Stomach (tissue), 8 donors: ENCODE measurements at regions not wholly inside any gene's neighbourhood (a gene's known extent, or its start where the extent isn't known, plus 50 kb on each side); places are given as distances from the start of the nearest gene placed in this dataset.
A peak's percentile ranks its signal among the peaks of the same experiment; 100 is the strongest.

Experiments
- DNase-seq, 2 donors: peaks; one replicate each; pipeline versions ENCODE4 v3.0.0 to v3.0.0-alpha.2; 2013 to 2019
- H3K27ac ChIP-seq, 5 donors: fragments of 200-600 bp in 4 of 5; sonication (generic) in 4 of 5; one replicate each; pipeline ENCODE4 v1.5.1; 2013 to 2019; ENCODE audit warnings: mild to moderate bottlenecking in 1 of 5, moderate library complexity in 1 of 5
- H3K27me3 ChIP-seq, 3 donors: fragments of 200-600 bp; sonication (generic); one replicate each; pipeline ENCODE4 v1.5.1; 2017 to 2019; ENCODE audit warnings: mixed run types in 1 of 3
- H3K36me3 ChIP-seq, 4 donors: fragments of 200-600 bp; sonication (generic); 1 replicate in 3 of 4; 2 replicates in 1 of 4; pipeline ENCODE4 v1.5.1; 2016 to 2019
- H3K4me1 ChIP-seq, 4 donors: fragments of 200-600 bp; sonication (generic); one replicate each; pipeline ENCODE4 v1.5.1; 2016 to 2019
- H3K4me3 ChIP-seq, 4 donors: fragments of 200-600 bp; sonication (generic) in 3 of 4; one replicate each; pipeline ENCODE4 v1.5.1; 2016 to 2019; ENCODE audit warnings: mild to moderate bottlenecking in 1 of 4
- H3K9me3 ChIP-seq, 4 donors: fragments of 200-600 bp; sonication (generic); one replicate each; pipeline ENCODE4 v1.5.1; 2016 to 2019
- EP300 ChIP-seq: sonication (generic); formaldehyde crosslinking; IDR thresholded peaks from one replicate; pipeline ENCODE4 v1.6.1; 2017; ENCODE audit warnings: antibody characterized with exemption
- POLR2A ChIP-seq, 4 donors: fragments of 450-650 bp; IDR thresholded peaks; one replicate each; pipeline ENCODE4 v1.6.1; 2016; ENCODE audit warnings: antibody characterized with exemption in 4 of 4, control low read depth in 2 of 4, mild to moderate bottlenecking in 1 of 4, moderate library complexity in 1 of 4
- POLR2AphosphoS5 ChIP-seq, 3 donors: sonication (generic); formaldehyde crosslinking; IDR thresholded peaks; one replicate each; pipeline ENCODE4 v1.6.1; 2016; ENCODE audit warnings: antibody characterized with exemption in 3 of 3
- WGBS, 5 donors: extraction: QIAGEN DNeasy Blood & Tissue Kit in 3 of 5; methylation state at CpG; one replicate each; pipeline versions ENCODE4 v1.1.5 to v1.1.7; 2013 to 2018; 5-methylcytosine and 5-hydroxymethylcytosine counted together
- intact Hi-C: fragments of 100-400 bp; cut with DNase I; formaldehyde crosslinking; loops from one replicate; pipeline ENCODE4 v1.15.1; 2023; ENCODE audit warnings: low total_unique reads
- TF ChIP-seq, protein P1 (sequence below), 7 experiments: fragments of 450-650 bp in 4 of 7; fragments of 200-600 bp in 3 of 7; sonication (generic) in 3 of 7; IDR thresholded peaks; one replicate each; pipeline ENCODE4 v1.5.1; 2016 to 2019; ENCODE audit warnings: antibody characterized with exemption in 7 of 7, control low read depth in 2 of 7, mild to moderate bottlenecking in 1 of 7
- donor health status: healthy with polysubstance abuse.
- donor health status: Bipolar disorder and iron deficiency.
- donor health status: healthy.

DNA sequence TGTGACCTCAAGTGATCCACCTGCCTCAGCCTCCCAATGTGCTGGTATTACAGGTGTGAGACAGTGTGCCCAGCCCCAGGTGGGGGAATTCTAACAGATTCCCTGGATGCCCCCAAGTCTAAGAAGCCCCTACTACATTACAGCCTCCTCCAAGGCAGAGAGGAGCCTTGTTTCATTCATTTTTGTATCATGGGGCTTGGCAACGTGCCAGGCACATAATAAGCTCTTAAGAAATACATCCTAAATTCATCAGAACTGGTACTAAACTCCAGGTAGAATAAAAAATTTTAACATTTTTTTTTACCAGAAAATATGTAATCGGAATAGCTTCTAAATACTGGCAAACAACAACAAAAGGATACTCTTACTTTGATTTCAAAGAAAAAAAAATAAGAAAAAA is 127.1 kb downstream of the CHIC2 start:
- Histone ChIP-seq H3K4me3 (no peak overlapping the region), H3K36me3 (no peaks in the 10 kb centered on the region), H3K27me3 (peaks cover 0 to 4% (median 0%) of the 10 kb centered on the region in 3 donors), H3K27ac (no peak overlapping the region), H3K4me1 (no peaks in the 10 kb centered on the region), H3K9me3 (peaks cover 0 to 21% (median 11%) of the 10 kb centered on the region in 4 donors)
- intact Hi-C loops, result no loop called here
- DNase-seq, result no peak
- WGBS, 5 donors, result 51 to 70% (median 62%) methylated on average over 2 of the region's 2 CpGs
- TF ChIP-seq POLR2AphosphoS5 (IDR thresholded peaks at IDR 0.05) (no peak), POLR2A (IDR thresholded peaks at IDR 0.05) (no peak), EP300 (no peak)
- TF ChIP-seq, protein P1, sequence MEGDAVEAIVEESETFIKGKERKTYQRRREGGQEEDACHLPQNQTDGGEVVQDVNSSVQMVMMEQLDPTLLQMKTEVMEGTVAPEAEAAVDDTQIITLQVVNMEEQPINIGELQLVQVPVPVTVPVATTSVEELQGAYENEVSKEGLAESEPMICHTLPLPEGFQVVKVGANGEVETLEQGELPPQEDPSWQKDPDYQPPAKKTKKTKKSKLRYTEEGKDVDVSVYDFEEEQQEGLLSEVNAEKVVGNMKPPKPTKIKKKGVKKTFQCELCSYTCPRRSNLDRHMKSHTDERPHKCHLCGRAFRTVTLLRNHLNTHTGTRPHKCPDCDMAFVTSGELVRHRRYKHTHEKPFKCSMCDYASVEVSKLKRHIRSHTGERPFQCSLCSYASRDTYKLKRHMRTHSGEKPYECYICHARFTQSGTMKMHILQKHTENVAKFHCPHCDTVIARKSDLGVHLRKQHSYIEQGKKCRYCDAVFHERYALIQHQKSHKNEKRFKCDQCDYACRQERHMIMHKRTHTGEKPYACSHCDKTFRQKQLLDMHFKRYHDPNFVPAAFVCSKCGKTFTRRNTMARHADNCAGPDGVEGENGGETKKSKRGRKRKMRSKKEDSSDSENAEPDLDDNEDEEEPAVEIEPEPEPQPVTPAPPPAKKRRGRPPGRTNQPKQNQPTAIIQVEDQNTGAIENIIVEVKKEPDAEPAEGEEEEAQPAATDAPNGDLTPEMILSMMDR (IDR thresholded peaks at IDR 0.05), result no peak

DNA sequence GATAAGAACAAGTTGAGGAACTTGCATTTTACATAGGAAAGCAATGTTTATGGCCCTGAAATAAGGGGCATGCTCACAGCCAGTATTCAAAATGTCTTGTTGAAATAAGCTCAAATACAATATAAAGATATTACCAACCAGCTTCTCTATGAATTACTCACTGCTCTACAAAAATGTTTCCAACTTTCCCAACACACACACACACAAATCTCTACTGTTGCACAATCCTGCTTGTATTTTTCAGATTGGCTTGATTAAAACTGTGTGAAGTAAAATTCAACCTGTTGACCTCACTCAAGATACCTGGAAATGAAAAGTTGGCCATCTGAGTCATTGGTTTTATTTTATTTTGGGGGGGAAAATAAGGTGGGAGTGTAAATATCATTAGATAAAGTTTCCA is 128.6 kb downstream of the CHIC2 start:
- DNase-seq, result no peak
- H3K27me3 ChIP-seq, result peaks cover 0 to 11% (median 0%) of the 10 kb centered on the region in 3 donors
- H3K36me3 ChIP-seq, result no peaks in the 10 kb centered on the region
- intact Hi-C loops, result no loop called here
- no peaks in the 10 kb centered on the region for H3K4me1 ChIP-seq
- peaks cover 0 to 19% (median 11%) of the 10 kb centered on the region in 4 donors for H3K9me3 ChIP-seq
- H3K27ac ChIP-seq, result no peak overlapping the region
- H3K4me3 ChIP-seq, result no peak overlapping the region
- TF ChIP-seq EP300 (no peak), POLR2AphosphoS5 (IDR thresholded peaks at IDR 0.05) (no peak), POLR2A (IDR thresholded peaks at IDR 0.05) (no peak)
- TF ChIP-seq, protein P1 (IDR thresholded peaks at IDR 0.05), result no peak

DNA sequence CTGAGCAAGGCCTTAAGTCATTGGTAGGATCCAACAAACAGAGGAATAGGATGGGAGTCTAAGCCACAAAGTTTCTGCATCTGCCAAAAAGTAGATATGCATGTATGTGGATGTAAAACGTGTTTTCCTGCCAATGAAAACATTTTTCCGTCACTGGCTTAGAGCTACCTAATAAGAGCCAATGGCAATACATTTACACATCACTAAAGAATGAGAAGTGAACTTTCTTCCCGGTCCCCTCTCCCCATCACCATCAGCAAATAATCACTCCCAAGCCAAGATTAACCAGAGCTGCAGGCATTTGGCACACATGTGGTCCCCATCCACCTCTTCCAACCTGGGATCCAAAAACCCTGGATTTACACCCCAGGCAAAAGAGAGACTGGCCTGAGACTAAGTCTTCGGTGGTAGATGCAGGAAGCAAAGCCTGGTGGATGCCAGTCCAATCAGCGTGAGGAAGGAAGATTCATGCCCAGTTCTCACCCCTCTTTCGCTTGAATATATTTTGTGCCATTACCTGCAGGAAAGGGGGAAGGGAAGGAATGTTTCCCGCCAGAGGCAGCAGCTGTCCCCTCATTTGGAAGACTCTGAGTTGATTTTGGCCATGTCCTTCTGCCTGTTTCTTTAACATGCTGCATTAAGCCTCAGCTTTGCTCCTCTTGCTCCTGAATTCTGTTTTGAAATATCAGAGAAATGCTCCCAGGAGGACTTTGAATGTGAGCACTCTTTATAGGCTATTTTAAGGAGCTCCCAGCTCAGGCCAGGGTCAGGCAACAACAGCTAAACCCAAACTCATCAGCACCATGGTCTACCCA is 131.4 kb downstream of the CHIC2 start:
- 70 to 76% (median 74%) methylated on average over 7 of the region's 7 CpGs for WGBS, 5 donors
- TF ChIP-seq POLR2A (IDR thresholded peaks at IDR 0.05) (no peak), EP300 (no peak), POLR2AphosphoS5 (IDR thresholded peaks at IDR 0.05) (no peak)
- TF ChIP-seq, protein P1 (IDR thresholded peaks at IDR 0.05), result no peak

DNA sequence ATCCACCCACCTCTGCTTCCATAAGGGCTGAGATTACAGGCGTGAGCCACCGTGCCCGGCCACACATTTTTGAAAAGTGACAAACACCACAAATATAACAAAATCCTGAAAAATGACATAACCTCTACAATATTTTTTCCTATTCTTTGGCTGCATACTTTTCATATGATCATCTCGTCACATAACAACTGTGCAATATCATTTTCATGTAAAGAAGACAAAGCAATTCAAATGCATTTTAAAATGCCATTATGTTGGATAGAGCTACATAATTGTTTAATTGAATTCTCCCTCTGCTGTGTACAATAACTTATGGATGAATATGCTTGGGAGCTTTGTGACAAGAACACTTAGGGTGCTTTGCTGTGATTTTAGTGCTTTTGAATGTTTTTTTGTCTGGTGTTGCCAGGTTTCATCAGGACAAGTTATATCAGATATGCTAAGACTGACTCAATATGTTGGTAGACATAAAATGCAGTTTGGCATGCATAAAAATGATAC is 132.9 kb downstream of the CHIC2 start:
- Histone ChIP-seq H3K4me1 (peaks cover 0 to 6% (median 3%) of the 10 kb centered on the region in 4 donors), H3K9me3 (no peaks in the 10 kb centered on the region), H3K27me3 (peaks cover 0 to 20% (median 0%) of the 10 kb centered on the region in 3 donors), H3K27ac (no peak overlapping the region), H3K36me3 (no peaks in the 10 kb centered on the region), H3K4me3 (no peak overlapping the region)
- WGBS, 5 donors, result 84 to 96% (median 94%) methylated on average over 4 of the region's 4 CpGs
- intact Hi-C loops, result no loop called here
- DNase-seq, result no peak
- TF ChIP-seq POLR2AphosphoS5 (IDR thresholded peaks at IDR 0.05) (no peak), POLR2A (IDR thresholded peaks at IDR 0.05) (no peak), EP300 (no peak)
- TF ChIP-seq, protein P1 (IDR thresholded peaks at IDR 0.05), result no peak

More for the DNA sequence above, 131.4 kb downstream of the CHIC2 start:
- Histone ChIP-seq H3K9me3 (no peaks in the 10 kb centered on the region), H3K36me3 (no peaks in the 10 kb centered on the region), H3K27ac (no peak overlapping the region), H3K27me3 (peaks cover 0 to 20% (median 0%) of the 10 kb centered on the region in 3 donors), H3K4me3 (no peak overlapping the region), H3K4me1 (peaks cover 0 to 6% (median 3%) of the 10 kb centered on the region in 4 donors)
- peak in 1 of 2 donors; percentile 67 for DNase-seq
- intact Hi-C loops, result no loop called here
